ENCODE measurements at regions not wholly inside any gene's neighbourhood (a gene's known extent, or its start where the extent isn't known, plus 50 kb on each side); places are given as distances from the start of the nearest gene placed in this dataset.

- WGBS (ENCODE audit: insufficient coverage, insufficient replicate concordance, low lambda C conversion rate, missing lambda C conversion rate) = 49% methylated on average over 8 of the region's 8 CpGs
- Histone ChIP-seq H3K4me1 (ENCODE audit: control insufficient read depth, insufficient read depth, low read length) (no peaks in the 10 kb centered on the region), H4K20me1 (ENCODE audit: control insufficient read depth, insufficient read depth) (no peaks in the 10 kb centered on the region), H3K27ac (ENCODE audit: control insufficient read depth, insufficient read depth) (no peak overlapping the region), H3K36me3 (ENCODE audit: control insufficient read depth in 2 of 2, insufficient read depth in 2 of 2, low read length in 1 of 2) (no peaks in the 10 kb centered on the region), H3K4me3 (no peak overlapping the region), H3K9ac (ENCODE audit: control insufficient read depth, insufficient read depth, low read length) (no peak overlapping the region), H3K27me3 (replicated peaks in 1 of 2; ENCODE audit: control insufficient read depth in 2 of 2, insufficient read depth in 2 of 2, low read length in 1 of 2) (peaks cover 1 to 4% of the 10 kb centered on the region in 2 experiments; a peak in 1 of 4 replicates), H2AFZ (ENCODE audit: control insufficient read depth, low read depth, low read length) (no peak overlapping the region), H3K79me2 (ENCODE audit: control insufficient read depth, insufficient read depth, low read length) (no peaks in the 10 kb centered on the region), H3K4me2 (ENCODE audit: control insufficient read depth, insufficient read depth) (no peak overlapping the region), H3K9me3 (replicated peaks; ENCODE audit: control insufficient read depth, insufficient read depth, low read length) (no peaks in the 10 kb centered on the region)
- ATAC-seq = no peak
- no peak for FAIRE-seq
- in situ Hi-C loops (cut with MboI) = no loop called here
- ChIA-PET SMC1A (ENCODE audit: uncharacterized antibody, unreplicated experiment) (interaction anchor here (0.6 to 0.7 kb wide), 2 partner anchors 45 to 1909 kb away, joined by 3 to 4 read pairs; no protein-coding TSS in a partner anchor), POLR2A (no interaction called here), CTCF (no interaction called here), RAD21 (ENCODE audit: unreplicated experiment) (interaction anchor here (0.6 kb wide), 1 partner anchor 140 kb away, joined by 4 read pairs; no protein-coding TSS in a partner anchor)
- intact Hi-C loops (cut with micrococcal nuclease; ENCODE audit: unreplicated experiment) = no loop called here
- no TSS peak for BruUV-seq (replicated peaks)
- no peak for DNase-seq (ENCODE audit: low read depth, low spot score)
- TF ChIP-seq LARP7 (IDR thresholded peaks at IDR 0.05) (no peak), E2F8 (IDR thresholded peaks at IDR 0.05; ENCODE audit: low read depth, partially characterized antibody) (no peak), YBX1 (IDR thresholded peaks at IDR 0.05) (no peak), ZNF24 (IDR thresholded peaks at IDR 0.05) (no peak)
Observed at GRCh38 chr5:159799701-159800100, 116.6 kb upstream of the ADRA1B start.

Data from GM12878 (cell line).